SJSA1 (cell line): ENCODE measurements at regions not wholly inside any gene's neighbourhood (a gene's known extent, or its start where the extent isn't known, plus 50 kb on each side); places are given as distances from the start of the nearest gene placed in this dataset.

ENCODE experiments used
- DNase-seq, 2 experiments: peaks; one replicate each; pipeline ENCODE4 v3.0.0-alpha.2; 2015 to 2020; ENCODE audit warnings: low spot score in 2 of 2, low read depth in 1 of 2
- H3K27ac ChIP-seq: fragments of 250-450 bp; sonication (Bioruptor Pico); 2 replicates; pipeline ENCODE4 v1.5.1; 2020; ENCODE audit warnings: mild to moderate bottlenecking, moderate library complexity
- H3K27me3 ChIP-seq: fragments of 250-450 bp; sonication (Bioruptor Pico); replicated peaks from 2 replicates; pipeline ENCODE4 v1.5.1; 2020; ENCODE audit warnings: mild to moderate bottlenecking, moderate library complexity
- H3K36me3 ChIP-seq: fragments of 250-450 bp; sonication (Bioruptor Pico); 2 replicates; pipeline ENCODE4 v1.5.1; 2020; ENCODE audit warnings: mild to moderate bottlenecking
- H3K4me1 ChIP-seq: fragments of 250-450 bp; sonication (Bioruptor Pico); replicated peaks from 2 replicates; pipeline ENCODE4 v1.6.1; 2021; ENCODE audit warnings: mild to moderate bottlenecking
- H3K4me3 ChIP-seq: fragments of 250-450 bp; sonication (Bioruptor Pico); 2 replicates; pipeline ENCODE4 v1.5.1; 2020; ENCODE audit warnings: mild to moderate bottlenecking
- H3K9me3 ChIP-seq: fragments of 250-450 bp; sonication (Bioruptor Pico); replicated peaks from 2 replicates; pipeline ENCODE4 v1.5.1; 2020; ENCODE audit warnings: mild to moderate bottlenecking

- Histone ChIP-seq H3K27me3 (no peaks in the 10 kb centered on the region), H3K4me1 (no peaks in the 10 kb centered on the region), H3K27ac (no peak overlapping the region), H3K4me3 (no peak overlapping the region), H3K36me3 (peaks cover 15% of the 10 kb centered on the region), H3K9me3 (peaks cover 6% of the 10 kb centered on the region)
- DNase-seq: no peak
Observed at GRCh38 chr19:27772059-27772458, 1440.9 kb downstream of the UQCRFS1 start.

GRCh38 chr19:27770095-27770494 lies 1442.9 kb downstream of the UQCRFS1 start:
- no peak overlapping the region for H3K4me3 ChIP-seq
- H3K36me3 ChIP-seq: peaks cover 15% of the 10 kb centered on the region
- H3K27me3 ChIP-seq: no peaks in the 10 kb centered on the region
- DNase-seq: peak in 1 of 2 experiments; percentile 17
- H3K27ac ChIP-seq: no peak overlapping the region
- H3K9me3 ChIP-seq: peaks cover 6% of the 10 kb centered on the region
- H3K4me1 ChIP-seq: no peaks in the 10 kb centered on the region

DNA sequence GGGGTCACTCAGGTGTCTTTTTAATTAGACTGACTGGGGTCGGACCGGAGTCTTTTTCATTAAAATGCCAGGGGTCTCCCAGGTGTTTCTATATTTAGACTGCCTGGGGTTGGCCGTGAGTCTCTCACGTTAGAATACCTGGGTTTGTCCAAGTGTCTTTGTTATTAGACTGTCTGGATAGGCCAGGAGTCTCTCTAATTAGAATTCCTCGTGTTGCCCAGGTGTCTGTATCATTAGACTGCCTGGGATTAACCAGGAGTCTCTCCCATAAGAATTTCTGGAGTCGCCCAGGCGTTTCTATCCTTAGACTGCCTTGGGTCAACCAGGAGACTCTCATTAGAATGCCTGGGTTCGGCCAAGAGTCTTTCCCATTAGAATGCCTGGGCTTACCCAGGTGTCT lies 1445.7 kb downstream of the UQCRFS1 start:
- H3K4me1 ChIP-seq: no peaks in the 10 kb centered on the region
- DNase-seq: peak in 1 of 2 experiments; percentile 8
- no peaks in the 10 kb centered on the region for H3K27me3 ChIP-seq
- peaks cover 2% of the 10 kb centered on the region; the same call in 1 of the 2 replicates for H3K36me3 ChIP-seq
- H3K4me3 ChIP-seq: no peak overlapping the region
- no peak overlapping the region for H3K27ac ChIP-seq
- no peaks in the 10 kb centered on the region; the same call in 1 of the 2 replicates for H3K9me3 ChIP-seq

GRCh38 chr19:27765912-27766725 lies 1446.8 kb downstream of the UQCRFS1 start:
- H3K27ac ChIP-seq: no peak overlapping the region
- no peaks in the 10 kb centered on the region for H3K27me3 ChIP-seq
- DNase-seq: peak in 1 of 2 experiments; percentile 15
- H3K36me3 ChIP-seq: no peaks in the 10 kb centered on the region
- H3K9me3 ChIP-seq: no peaks in the 10 kb centered on the region
- H3K4me3 ChIP-seq: no peak overlapping the region
- no peaks in the 10 kb centered on the region for H3K4me1 ChIP-seq

GRCh38 chr19:27765397-27765796 lies 1447.6 kb downstream of the UQCRFS1 start:
- Histone ChIP-seq H3K27ac (no peak overlapping the region), H3K36me3 (no peaks in the 10 kb centered on the region), H3K4me1 (no peaks in the 10 kb centered on the region), H3K9me3 (no peaks in the 10 kb centered on the region), H3K27me3 (no peaks in the 10 kb centered on the region), H3K4me3 (no peak overlapping the region)
- peak in 1 of 2 experiments; percentile 22 for DNase-seq

- H3K36me3 ChIP-seq: no peaks in the 10 kb centered on the region
- no peaks in the 10 kb centered on the region for H3K9me3 ChIP-seq
- no peak overlapping the region for H3K27ac ChIP-seq
- no peaks in the 10 kb centered on the region for H3K27me3 ChIP-seq
- no peak overlapping the region for H3K4me3 ChIP-seq
- H3K4me1 ChIP-seq: no peaks in the 10 kb centered on the region
- DNase-seq: peak in 1 of 2 experiments; percentile 14
Observed at GRCh38 chr19:27764186-27764804, 1448.7 kb downstream of the UQCRFS1 start.

GRCh38 chr19:27762933-27763332 lies 1450.0 kb downstream of the UQCRFS1 start:
- Histone ChIP-seq H3K36me3 (no peaks in the 10 kb centered on the region), H3K9me3 (no peaks in the 10 kb centered on the region), H3K4me1 (no peaks in the 10 kb centered on the region), H3K27me3 (no peaks in the 10 kb centered on the region), H3K27ac (no peak overlapping the region), H3K4me3 (no peak overlapping the region)
- DNase-seq: peak in 1 of 2 experiments; percentile 9

- H3K4me3 ChIP-seq: no peak overlapping the region
- H3K9me3 ChIP-seq: 0 out of 2 replicates have a peak, but pooled peaks cover 3% of the 10 kb centered on the region
- DNase-seq: no peak
- no peaks in the 10 kb centered on the region for H3K36me3 ChIP-seq
- H3K27ac ChIP-seq: no peak overlapping the region
- H3K27me3 ChIP-seq: no peaks in the 10 kb centered on the region
- no peaks in the 10 kb centered on the region for H3K4me1 ChIP-seq
Observed at GRCh38 chr19:27759896-27760295, 1453.1 kb downstream of the UQCRFS1 start.

GRCh38 chr19:27758626-27759505 lies 1454.1 kb downstream of the UQCRFS1 start:
- H3K4me1 ChIP-seq: no peaks in the 10 kb centered on the region
- no peak overlapping the region for H3K27ac ChIP-seq
- H3K4me3 ChIP-seq: no peak overlapping the region
- no peak for DNase-seq
- no peaks in the 10 kb centered on the region for H3K27me3 ChIP-seq
- no peaks in the 10 kb centered on the region for H3K36me3 ChIP-seq
- 0 out of 2 replicates have a peak, but pooled peaks cover 3% of the 10 kb centered on the region for H3K9me3 ChIP-seq

DNA sequence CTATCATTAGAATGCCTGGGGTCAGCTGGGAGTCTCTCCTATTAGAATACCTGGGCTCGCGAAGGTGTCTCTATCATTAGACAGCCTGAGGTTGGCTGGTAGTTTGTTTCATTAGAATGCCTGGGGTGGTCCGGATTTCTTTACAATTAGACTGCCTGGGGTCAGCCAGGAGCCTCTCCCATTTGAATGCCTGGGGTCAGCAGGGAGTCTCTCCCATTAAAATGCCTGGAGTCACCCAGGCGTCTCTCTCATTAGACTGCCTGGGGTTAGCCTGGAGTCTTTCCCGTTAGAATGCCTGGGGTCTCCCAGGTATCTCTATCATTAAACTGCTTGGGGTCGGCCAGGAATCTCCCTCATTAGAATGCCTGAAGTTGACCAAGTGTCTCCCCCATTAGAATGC lies 1458.3 kb downstream of the UQCRFS1 start:
- Histone ChIP-seq H3K4me1 (no peaks in the 10 kb centered on the region; the same call in 1 of the 2 replicates), H3K27ac (no peak overlapping the region), H3K36me3 (no peaks in the 10 kb centered on the region), H3K27me3 (no peaks in the 10 kb centered on the region), H3K9me3 (0 out of 2 replicates have a peak, but pooled peaks cover 5% of the 10 kb centered on the region), H3K4me3 (no peak overlapping the region)
- no peak for DNase-seq

DNA sequence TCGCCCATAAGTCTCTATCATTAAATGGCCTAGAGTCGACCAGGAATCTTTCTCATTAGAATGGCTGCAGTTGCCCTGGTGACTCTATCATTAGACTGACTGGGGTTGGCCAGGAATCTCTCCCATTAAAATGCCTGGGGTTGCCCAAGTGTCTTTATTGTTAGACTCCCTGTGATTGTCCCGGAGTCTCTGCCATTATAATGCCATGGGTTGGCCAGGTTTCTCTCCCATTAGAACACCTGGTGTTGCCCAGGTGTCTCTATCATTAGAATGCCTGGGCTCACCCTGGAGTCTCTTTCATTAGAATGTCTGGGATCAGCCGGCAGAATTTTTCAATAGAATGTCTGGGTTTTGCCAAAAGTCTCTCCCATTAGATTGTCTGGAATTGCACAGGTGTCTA lies 1459.3 kb downstream of the UQCRFS1 start:
- DNase-seq: no peak
- Histone ChIP-seq H3K4me1 (no peaks in the 10 kb centered on the region; the same call in 1 of the 2 replicates), H3K36me3 (no peaks in the 10 kb centered on the region), H3K27me3 (no peaks in the 10 kb centered on the region), H3K27ac (no peak overlapping the region), H3K9me3 (0 out of 2 replicates have a peak, but pooled peaks cover 5% of the 10 kb centered on the region), H3K4me3 (no peak overlapping the region)

- H3K27ac ChIP-seq: no peak overlapping the region
- 0 out of 2 replicates have a peak, but pooled peaks cover 3% of the 10 kb centered on the region for H3K9me3 ChIP-seq
- no peaks in the 10 kb centered on the region; the same call in 1 of the 2 replicates for H3K4me1 ChIP-seq
- H3K4me3 ChIP-seq: no peak overlapping the region
- no peaks in the 10 kb centered on the region for H3K27me3 ChIP-seq
- DNase-seq: no peak
- H3K36me3 ChIP-seq: no peaks in the 10 kb centered on the region
Observed at GRCh38 chr19:27752530-27753184, 1460.3 kb downstream of the UQCRFS1 start.

GRCh38 chr19:27751044-27751391 lies 1461.9 kb downstream of the UQCRFS1 start:
- Histone ChIP-seq H3K4me1 (peaks cover 9% of the 10 kb centered on the region), H3K4me3 (no peak overlapping the region), H3K27me3 (no peaks in the 10 kb centered on the region), H3K27ac (no peak overlapping the region), H3K36me3 (no peaks in the 10 kb centered on the region), H3K9me3 (peaks cover 5% of the 10 kb centered on the region; the same call in 1 of the 2 replicates)
- no peak for DNase-seq
